HCT116 (cell line): ENCODE measurements at regions not wholly inside any gene's neighbourhood (a gene's known extent, or its start where the extent isn't known, plus 50 kb on each side); places are given as distances from the start of the nearest gene placed in this dataset.

Experiments
- ATF3 ChIP-seq: IDR thresholded peaks from 2 replicates; pipeline ENCODE4 v1.6.1; 2012
- CTCF ChIP-seq, 3 experiments: fragments of 200-600 bp in 1 of 3; sonication (generic) in 1 of 3; IDR thresholded peaks in 2 of 3; conservative IDR thresholded peaks in 1 of 3; 2 replicates each; pipeline ENCODE4 v1.5.1; 2012 to 2017; ENCODE audit warnings: low read depth in 2 of 3, low read length in 2 of 3, antibody characterized with exemption in 1 of 3, borderline replicate concordance in 1 of 3, control low read depth in 1 of 3, mild to moderate bottlenecking in 1 of 3, mixed read lengths in 1 of 3, mixed run types in 1 of 3, moderate library complexity in 1 of 3; ENCODE audit not compliant: insufficient read depth in 1 of 3
- ZFX ChIP-seq: fragments of 450-650 bp; IDR thresholded peaks from 2 replicates; pipeline ENCODE4 v1.6.1; 2017
- TF ChIP-seq, protein P1 (sequence below): IDR thresholded peaks from 2 replicates; pipeline ENCODE4 v1.6.1; 2012

GRCh38 chr5:62139741-62140140 is 166.3 kb upstream of the KIF2A start:
- TF ChIP-seq ATF3: no peak
- TF ChIP-seq ZFX: no peak
- TF ChIP-seq, protein P1, sequence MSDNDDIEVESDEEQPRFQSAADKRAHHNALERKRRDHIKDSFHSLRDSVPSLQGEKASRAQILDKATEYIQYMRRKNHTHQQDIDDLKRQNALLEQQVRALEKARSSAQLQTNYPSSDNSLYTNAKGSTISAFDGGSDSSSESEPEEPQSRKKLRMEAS: no peak
- no peak for TF ChIP-seq CTCF (IDR thresholded peaks at IDR 0.05 in 2 of 3, conservative IDR thresholded peaks at IDR 0.05 in 1 of 3; ENCODE audit: borderline replicate concordance in 1 of 3, insufficient read depth in 1 of 3, low read depth in 2 of 3, low read length in 2 of 3)
